ENCODE measurements at regions not wholly inside any gene's neighbourhood (a gene's known extent, or its start where the extent isn't known, plus 50 kb on each side); places are given as distances from the start of the nearest gene placed in this dataset.

DNA sequence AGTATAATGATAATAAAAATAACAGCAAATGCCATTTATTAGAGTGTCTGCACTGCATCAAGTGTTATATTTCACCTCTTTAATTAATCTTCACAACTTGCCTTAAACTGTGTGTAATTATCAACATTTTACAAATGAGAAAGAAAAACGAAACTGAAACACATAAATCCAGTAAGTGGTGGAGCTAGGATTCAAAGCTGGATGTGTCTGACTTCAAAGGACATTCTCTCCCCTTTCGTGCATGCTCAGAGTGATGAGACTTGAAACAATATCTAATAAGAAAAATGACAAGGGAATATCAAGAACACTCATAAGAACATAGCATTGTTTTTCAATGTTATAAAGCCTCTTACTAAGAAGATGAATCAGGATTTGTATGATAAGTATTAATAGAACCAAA lies 78.8 kb downstream of the DUSP6 start:
- TF ChIP-seq, protein P1, sequence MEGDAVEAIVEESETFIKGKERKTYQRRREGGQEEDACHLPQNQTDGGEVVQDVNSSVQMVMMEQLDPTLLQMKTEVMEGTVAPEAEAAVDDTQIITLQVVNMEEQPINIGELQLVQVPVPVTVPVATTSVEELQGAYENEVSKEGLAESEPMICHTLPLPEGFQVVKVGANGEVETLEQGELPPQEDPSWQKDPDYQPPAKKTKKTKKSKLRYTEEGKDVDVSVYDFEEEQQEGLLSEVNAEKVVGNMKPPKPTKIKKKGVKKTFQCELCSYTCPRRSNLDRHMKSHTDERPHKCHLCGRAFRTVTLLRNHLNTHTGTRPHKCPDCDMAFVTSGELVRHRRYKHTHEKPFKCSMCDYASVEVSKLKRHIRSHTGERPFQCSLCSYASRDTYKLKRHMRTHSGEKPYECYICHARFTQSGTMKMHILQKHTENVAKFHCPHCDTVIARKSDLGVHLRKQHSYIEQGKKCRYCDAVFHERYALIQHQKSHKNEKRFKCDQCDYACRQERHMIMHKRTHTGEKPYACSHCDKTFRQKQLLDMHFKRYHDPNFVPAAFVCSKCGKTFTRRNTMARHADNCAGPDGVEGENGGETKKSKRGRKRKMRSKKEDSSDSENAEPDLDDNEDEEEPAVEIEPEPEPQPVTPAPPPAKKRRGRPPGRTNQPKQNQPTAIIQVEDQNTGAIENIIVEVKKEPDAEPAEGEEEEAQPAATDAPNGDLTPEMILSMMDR (IDR thresholded peaks at IDR 0.05; ENCODE audit: poor library complexity, severe bottlenecking) = no peak
- TF ChIP-seq EZH2 (IDR thresholded peaks at IDR 0.05; ENCODE audit: borderline replicate concordance, insufficient read depth, low read length, poor library complexity, severe bottlenecking) = no peak
